IMR-90 (cell line): ENCODE measurements at regions not wholly inside any gene's neighbourhood (a gene's known extent, or its start where the extent isn't known, plus 50 kb on each side); places are given as distances from the start of the nearest gene placed in this dataset.

Experiments
- CEBPB ChIP-seq: IDR thresholded peaks from 2 replicates; pipeline ENCODE4 v1.6.1; 2012; ENCODE audit warnings: low read depth, low read length, improper control_type of control experiment
- CTCF ChIP-seq: conservative IDR thresholded peaks from 2 replicates; pipeline ENCODE4 v1.5.1; 2012; ENCODE audit warnings: mild to moderate bottlenecking, low read depth, low read length, improper control_type of control experiment
- MAZ ChIP-seq: IDR thresholded peaks from 2 replicates; pipeline ENCODE4 v1.6.1; 2012; ENCODE audit warnings: low read depth, mild to moderate bottlenecking, low read length, improper control_type of control experiment, moderate library complexity, borderline replicate concordance
- POLR2A ChIP-seq: IDR thresholded peaks from 2 replicates; pipeline ENCODE4 v1.6.1; 2012; ENCODE audit warnings: mild to moderate bottlenecking, low read depth, low read length
- RAD21 ChIP-seq: IDR thresholded peaks from 2 replicates; pipeline ENCODE4 v1.6.1; 2012; ENCODE audit warnings: low read length, improper control_type of control experiment
- RCOR1 ChIP-seq: IDR thresholded peaks from 2 replicates; pipeline ENCODE4 v1.6.1; 2012; ENCODE audit warnings: mild to moderate bottlenecking, low read length, improper control_type of control experiment; ENCODE audit not compliant: insufficient replicate concordance
- SMC3 ChIP-seq: fragments of 150-350 bp; IDR thresholded peaks from 2 replicates; pipeline ENCODE4 v1.6.1; 2016; ENCODE audit warnings: low read depth, mild to moderate bottlenecking, antibody characterized with exemption, low read length, moderate library complexity
- TF ChIP-seq, protein P1 (sequence below): fragments of 150-350 bp; IDR thresholded peaks from 2 replicates; pipeline ENCODE4 v1.6.1; 2017; ENCODE audit warnings: mild to moderate bottlenecking, antibody characterized with exemption, low read length, low read depth

DNA sequence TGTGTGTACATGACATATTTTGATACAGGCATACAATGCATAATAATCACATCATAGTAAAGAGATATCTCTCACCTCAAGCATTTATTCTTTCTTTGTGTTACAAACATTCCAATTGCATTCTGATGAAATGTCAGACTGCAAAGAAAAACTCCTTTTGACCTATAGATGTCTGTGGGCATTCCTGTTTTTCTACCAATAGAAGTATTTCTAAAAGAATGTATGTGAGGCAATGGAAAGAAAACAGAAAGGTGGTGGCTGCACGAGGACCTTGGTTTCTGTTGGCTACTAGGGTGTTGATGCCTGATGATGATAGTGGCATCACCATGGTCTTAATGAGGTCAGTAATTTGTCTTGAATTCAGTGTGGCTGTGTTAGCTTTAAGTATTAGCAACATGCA, 137.0 kb upstream of the ANO3 start:
- TF ChIP-seq CTCF: no peak
- TF ChIP-seq POLR2A: no peak
- no peak for TF ChIP-seq RAD21
- TF ChIP-seq SMC3: no peak
- TF ChIP-seq MAZ: no peak
- TF ChIP-seq CEBPB: no peak
- TF ChIP-seq, protein P1, sequence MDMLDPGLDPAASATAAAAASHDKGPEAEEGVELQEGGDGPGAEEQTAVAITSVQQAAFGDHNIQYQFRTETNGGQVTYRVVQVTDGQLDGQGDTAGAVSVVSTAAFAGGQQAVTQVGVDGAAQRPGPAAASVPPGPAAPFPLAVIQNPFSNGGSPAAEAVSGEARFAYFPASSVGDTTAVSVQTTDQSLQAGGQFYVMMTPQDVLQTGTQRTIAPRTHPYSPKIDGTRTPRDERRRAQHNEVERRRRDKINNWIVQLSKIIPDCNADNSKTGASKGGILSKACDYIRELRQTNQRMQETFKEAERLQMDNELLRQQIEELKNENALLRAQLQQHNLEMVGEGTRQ: no peak
- TF ChIP-seq RCOR1: no peak
